Thymus (tissue), 11 donors: ENCODE measurements at regions not wholly inside any gene's neighbourhood (a gene's known extent, or its start where the extent isn't known, plus 50 kb on each side); places are given as distances from the start of the nearest gene placed in this dataset.
"Not testable (repeated sequence)": the region's sequence is repeated elsewhere in the genome, so short reads cannot be mapped to it uniquely, and the experiment has no call there.

ENCODE experiments used
- DNase-seq, 9 donors: peaks; one replicate each; pipeline ENCODE4 v3.0.0-alpha.2; 2013; ENCODE audit warnings: low spot score in 9 of 9, low read depth in 6 of 9, missing footprints in 1 of 9
- H3K27ac ChIP-seq, 2 donors: one replicate each; pipeline ENCODE4 v1.5.1; 2013; ENCODE audit warnings: control low read depth in 1 of 2, low read depth in 1 of 2, low read length in 1 of 2, mild to moderate bottlenecking in 1 of 2, moderate library complexity in 1 of 2
- H3K27me3 ChIP-seq, 2 donors: one replicate each; pipeline ENCODE4 v1.5.1; 2013; ENCODE audit warnings: low read length in 1 of 2; ENCODE audit not compliant: control insufficient read depth in 2 of 2, insufficient read depth in 1 of 2
- H3K36me3 ChIP-seq, 2 donors: one replicate each; pipeline ENCODE4 v1.5.1; 2013; ENCODE audit warnings: low read length in 1 of 2, mild to moderate bottlenecking in 1 of 2, moderate library complexity in 1 of 2; ENCODE audit not compliant: control insufficient read depth in 2 of 2, insufficient read depth in 2 of 2
- H3K4me1 ChIP-seq, 2 donors: one replicate each; pipeline ENCODE4 v1.5.1; 2013; ENCODE audit warnings: low read length in 2 of 2; ENCODE audit not compliant: control insufficient read depth in 2 of 2, insufficient read depth in 2 of 2
- H3K4me3 ChIP-seq, 2 donors: one replicate each; pipeline ENCODE4 v1.5.1; 2013; ENCODE audit warnings: low read length in 2 of 2, control low read depth in 1 of 2, mild to moderate bottlenecking in 1 of 2
- H3K9me3 ChIP-seq, 2 donors: one replicate each; pipeline ENCODE4 v1.5.1; 2013; ENCODE audit warnings: low read length in 1 of 2, mild to moderate bottlenecking in 1 of 2; ENCODE audit not compliant: control insufficient read depth in 2 of 2, insufficient read depth in 1 of 2
- WGBS: extraction: QIAGEN DNeasy Blood & Tissue Kit; methylation state at CpG from one replicate; pipeline ENCODE4 v1.1.7; 2013; 5-methylcytosine and 5-hydroxymethylcytosine counted together
- donor health status: healthy.

DNA sequence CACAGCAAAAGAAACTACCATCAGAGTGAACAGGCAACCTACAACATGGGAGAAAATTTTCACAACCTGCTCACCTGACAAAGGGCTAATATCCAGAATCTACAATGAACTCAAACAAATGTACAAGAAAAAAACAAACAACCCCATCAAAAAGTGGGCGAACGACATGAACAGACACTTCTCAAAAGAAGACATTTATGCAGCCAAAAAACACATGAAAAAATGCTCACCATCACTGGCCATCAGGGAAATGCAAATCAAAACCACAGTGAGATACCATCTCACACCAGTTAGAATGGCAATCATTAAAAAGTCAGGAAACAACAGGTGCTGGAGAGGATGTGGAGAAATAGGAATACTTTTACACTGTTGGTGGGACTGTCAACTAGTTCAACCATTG lies 207.8 kb downstream of the USP6NL start:
- whole genome bisulfite sequencing: no CpG with 5 or more reads among the region's 2 CpGs

DNA sequence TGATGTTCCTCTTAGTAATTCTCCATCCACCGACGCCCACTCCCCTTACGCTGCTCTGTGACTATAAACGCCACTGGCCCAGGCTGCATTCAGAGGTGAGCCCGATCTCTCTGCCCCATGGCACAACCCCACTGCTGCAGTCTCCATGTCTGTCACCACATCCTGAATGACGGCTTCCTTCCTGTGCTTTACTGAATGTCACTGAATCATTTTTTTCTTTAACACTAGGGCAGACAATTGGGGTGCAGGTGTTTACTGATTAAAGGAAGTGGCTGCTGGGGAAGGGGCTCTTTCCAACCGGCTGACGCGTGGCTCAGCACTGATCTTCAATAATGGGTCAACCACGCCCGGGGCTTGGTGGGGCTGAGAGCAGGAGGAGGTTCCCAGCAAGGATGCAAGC lies 208.3 kb downstream of the USP6NL start:
- H3K36me3 ChIP-seq: no peaks in the 10 kb centered on the region
- peak; percentile 63 to 94 (median 81) for DNase-seq
- H3K4me3 ChIP-seq: no peak overlapping the region
- no peaks in the 10 kb centered on the region for H3K27me3 ChIP-seq
- 4% methylated on average over 11 of the region's 11 CpGs for WGBS
- H3K27ac ChIP-seq: peak overlapping the region; percentile 92 to 97
- H3K9me3 ChIP-seq: peaks cover 0 to 25% of the 10 kb centered on the region in 2 donors
- H3K4me1 ChIP-seq: peaks cover 21 to 50% of the 10 kb centered on the region in 2 donors

More for the DNA sequence above, 207.8 kb downstream of the USP6NL start:
- Histone ChIP-seq H3K27ac (peak overlapping the region; percentile 92 to 97), H3K4me1 (peaks cover 21 to 51% of the 10 kb centered on the region in 2 donors), H3K9me3 (peaks cover 0 to 25% of the 10 kb centered on the region in 2 donors)
- not testable (repeated sequence) for H3K36me3 ChIP-seq, H3K4me3 ChIP-seq, H3K27me3 ChIP-seq, DNase-seq

DNA sequence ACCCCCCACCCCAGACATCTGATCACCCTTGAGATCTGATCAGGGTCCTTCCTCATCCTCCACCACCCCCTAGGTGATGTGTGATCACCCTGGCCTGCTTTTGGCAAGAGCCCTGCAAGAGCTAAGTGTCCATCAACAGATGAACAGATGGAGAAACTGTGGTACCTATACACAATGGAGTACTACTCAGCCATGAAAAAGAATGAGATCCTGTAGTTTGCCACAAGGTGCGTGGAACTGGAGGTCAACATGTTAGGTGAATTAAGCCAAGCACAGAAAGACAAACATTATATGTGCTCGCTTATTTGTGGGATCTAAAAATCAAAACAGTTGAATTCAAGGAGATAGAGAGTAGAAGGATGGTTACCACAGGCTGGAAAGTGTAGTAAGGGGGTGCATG lies 209.1 kb downstream of the USP6NL start:
- WGBS: over 99% methylated on average over 2 of the region's 2 CpGs
- Histone ChIP-seq H3K4me3 (no peak overlapping the region), H3K27me3 (no peaks in the 10 kb centered on the region), H3K27ac (peak overlapping the region; percentile 72 to 92), H3K9me3 (peaks cover 0 to 23% of the 10 kb centered on the region in 2 donors), H3K4me1 (peaks cover 27 to 53% of the 10 kb centered on the region in 2 donors), H3K36me3 (no peaks in the 10 kb centered on the region)
- DNase-seq: no peak

DNA sequence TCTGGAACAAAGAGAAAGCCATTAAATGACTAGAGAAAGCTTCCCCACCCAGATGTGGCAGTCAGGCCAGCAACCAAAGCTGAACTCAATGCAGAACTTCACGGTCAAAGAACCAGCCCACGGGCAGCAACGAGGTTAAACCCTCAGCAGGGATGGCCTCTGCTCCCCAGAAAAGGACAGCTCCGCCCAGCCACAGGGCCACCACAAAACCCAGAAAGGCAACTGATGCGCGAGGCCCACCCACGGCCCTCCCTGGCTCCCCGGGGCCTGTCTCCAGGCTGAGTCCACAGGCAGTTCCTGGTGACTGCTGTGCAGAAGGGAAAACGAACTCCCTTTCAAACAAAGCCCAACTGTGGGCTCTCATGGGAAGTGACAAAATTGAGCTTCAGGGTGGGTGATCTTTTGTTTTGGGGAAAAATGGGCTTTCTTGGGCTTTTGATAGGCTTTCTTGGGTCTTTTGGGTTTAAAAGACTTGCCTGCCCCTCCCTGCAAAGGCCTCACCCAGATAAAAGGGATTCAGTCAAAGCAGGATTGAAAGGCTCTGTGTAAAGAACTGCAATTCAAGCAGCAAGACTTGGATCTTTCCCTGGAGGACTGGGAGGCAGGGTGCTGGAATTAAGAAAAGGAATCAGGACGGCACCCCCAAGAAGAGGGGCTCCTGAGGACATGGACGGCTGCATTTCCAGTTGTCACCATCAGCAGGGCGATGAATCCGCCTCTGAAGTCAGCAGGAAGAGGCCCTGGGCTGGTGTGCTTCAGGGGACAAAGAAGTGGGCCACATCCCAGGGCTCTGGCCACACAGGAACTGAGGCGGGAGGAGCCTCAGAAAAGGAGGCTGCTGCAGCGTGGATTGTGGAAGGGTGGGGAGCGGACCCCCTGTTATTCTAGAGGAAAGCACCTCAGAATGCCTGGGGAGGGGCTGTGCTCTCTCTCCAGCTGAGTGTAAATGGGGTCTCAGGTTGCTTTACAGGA lies 209.9 kb downstream of the USP6NL start:
- H3K4me1 ChIP-seq: peaks cover 28 to 60% of the 10 kb centered on the region in 2 donors
- no peak overlapping the region for H3K4me3 ChIP-seq
- 27% methylated on average over 16 of the region's 16 CpGs for WGBS
- H3K27me3 ChIP-seq: no peaks in the 10 kb centered on the region
- peaks cover 0 to 15% of the 10 kb centered on the region in 2 donors for H3K9me3 ChIP-seq
- H3K27ac ChIP-seq: peak overlapping the region; percentile 72 to 92
- peak in 4 of 9 donors; percentile 26 to 67 (median 51) for DNase-seq
- H3K36me3 ChIP-seq: no peaks in the 10 kb centered on the region

DNA sequence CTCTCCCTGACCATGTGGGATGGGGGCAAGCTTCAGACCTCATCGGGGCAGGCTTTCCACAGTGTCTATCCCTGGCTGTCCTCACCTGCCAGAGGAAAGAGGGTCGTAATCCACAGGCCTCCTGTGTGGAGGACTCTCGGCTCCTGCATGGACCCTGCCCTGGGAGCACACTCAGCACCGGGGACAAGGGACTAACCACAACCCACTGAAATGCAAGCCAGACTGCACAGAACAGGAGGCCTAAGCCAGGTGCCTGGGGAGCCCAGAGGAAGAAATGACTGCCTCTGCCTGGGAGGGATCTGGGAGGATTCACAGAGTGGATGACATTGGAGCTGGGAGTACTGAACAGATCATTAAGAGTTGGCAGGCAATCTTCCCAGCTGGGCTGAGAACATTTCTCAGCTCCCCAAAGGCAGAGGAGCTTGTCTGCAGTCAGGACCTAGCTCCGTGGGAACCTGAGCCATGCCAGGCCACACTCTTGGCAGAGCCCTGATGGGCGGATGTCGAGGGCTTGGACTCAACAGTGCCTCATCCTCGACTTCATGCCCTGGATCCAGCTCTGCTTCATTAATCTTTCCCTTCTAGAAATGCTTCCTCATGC lies 213.4 kb downstream of the USP6NL start:
- peak overlapping the region in 1 of 2 donors; percentile 26 for H3K27ac ChIP-seq
- no peaks in the 10 kb centered on the region for H3K27me3 ChIP-seq
- H3K9me3 ChIP-seq: peaks cover 0 to under 1% of the 10 kb centered on the region in 2 donors
- H3K4me3 ChIP-seq: no peak overlapping the region
- WGBS: 74% methylated on average over 8 of the region's 8 CpGs
- no peaks in the 10 kb centered on the region for H3K36me3 ChIP-seq
- peaks cover 28 to 54% of the 10 kb centered on the region in 2 donors for H3K4me1 ChIP-seq
- peak in 1 of 9 donors; percentile 39 for DNase-seq

DNA sequence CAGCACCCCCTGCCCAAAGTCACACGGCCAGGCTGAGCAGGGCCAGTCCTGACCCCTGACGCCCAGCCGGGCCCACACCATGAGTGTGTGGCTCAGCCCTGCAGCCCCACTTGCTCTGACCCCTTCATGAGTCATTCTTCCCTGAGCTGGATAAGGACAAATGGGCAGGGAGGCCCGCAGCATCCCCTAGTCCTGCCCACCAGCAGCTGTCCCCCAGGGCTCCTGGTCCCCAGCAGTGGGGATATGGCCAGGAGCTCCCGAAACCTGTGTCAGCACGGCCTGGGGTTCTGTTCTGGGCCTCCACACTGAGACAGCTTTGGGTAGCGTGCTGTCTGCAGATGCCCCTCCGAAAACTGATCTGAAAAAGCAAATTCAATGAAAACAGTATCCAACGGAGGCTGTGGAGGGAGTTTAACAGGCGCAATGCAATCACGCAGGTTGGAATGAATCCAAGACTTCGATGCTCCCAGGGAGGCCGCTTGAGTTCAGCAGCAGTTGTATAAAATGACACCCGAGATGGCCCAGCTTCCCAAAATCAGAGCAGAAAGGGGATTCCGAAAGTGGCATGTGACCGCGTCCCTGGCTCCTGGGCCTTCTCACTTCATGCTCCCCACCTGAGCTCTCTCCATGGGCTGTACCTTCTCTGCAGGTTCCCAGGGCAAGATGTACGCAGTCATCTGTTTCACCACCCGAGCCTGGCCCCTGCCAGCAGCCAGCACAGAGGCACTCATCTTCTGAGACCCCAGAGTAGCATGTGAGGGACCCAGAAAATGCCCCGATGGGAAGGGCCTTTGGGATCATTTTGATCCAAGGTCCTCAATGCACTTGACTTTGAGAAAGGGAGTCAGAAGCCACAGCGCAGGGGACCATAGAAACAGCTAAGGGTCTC lies 214.1 kb downstream of the USP6NL start:
- H3K36me3 ChIP-seq: no peaks in the 10 kb centered on the region
- WGBS: 91% methylated on average over 21 of the region's 21 CpGs
- no peak for DNase-seq
- H3K9me3 ChIP-seq: no peaks in the 10 kb centered on the region
- no peaks in the 10 kb centered on the region for H3K27me3 ChIP-seq
- H3K4me1 ChIP-seq: peaks cover 24 to 48% of the 10 kb centered on the region in 2 donors
- H3K4me3 ChIP-seq: no peak overlapping the region
- peak overlapping the region in 1 of 2 donors; percentile 26 for H3K27ac ChIP-seq

DNA sequence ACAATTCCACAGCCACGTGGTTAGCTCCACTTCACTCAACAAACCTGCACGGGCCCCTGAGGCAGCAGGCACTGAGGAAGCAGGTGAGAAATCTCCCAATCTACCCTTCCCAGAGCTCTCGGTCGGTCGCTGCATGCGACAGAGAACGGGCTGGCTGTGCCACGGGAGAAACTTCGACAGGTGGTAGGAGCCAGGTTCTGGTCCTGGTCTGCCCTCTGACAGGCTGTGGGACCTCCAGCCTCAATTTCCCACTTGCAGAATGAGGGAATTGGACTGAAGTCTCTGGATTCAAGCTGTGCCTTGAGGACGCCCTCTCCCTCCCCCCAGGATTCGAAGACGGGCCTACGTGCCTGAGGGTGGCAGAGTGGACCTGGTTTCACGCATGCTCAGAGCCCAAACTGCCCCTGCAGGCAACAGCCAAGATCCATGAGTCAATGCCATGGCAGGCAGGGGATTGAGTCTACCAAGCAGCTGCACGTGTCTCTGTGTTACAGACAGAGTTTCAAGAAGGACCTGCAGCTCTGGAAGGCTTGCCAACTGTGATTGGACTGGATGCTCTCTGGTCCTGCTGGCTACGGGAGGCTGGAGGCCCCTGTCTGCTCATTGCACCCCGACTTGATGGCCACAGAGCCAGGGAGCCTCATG lies 215.0 kb downstream of the USP6NL start:
- WGBS: 86% methylated on average over 17 of the region's 17 CpGs
- no peaks in the 10 kb centered on the region for H3K27me3 ChIP-seq
- no peaks in the 10 kb centered on the region for H3K36me3 ChIP-seq
- H3K4me1 ChIP-seq: peaks cover 15 to 39% of the 10 kb centered on the region in 2 donors
- H3K27ac ChIP-seq: no peak overlapping the region
- DNase-seq: no peak
- no peaks in the 10 kb centered on the region for H3K9me3 ChIP-seq
- no peak overlapping the region for H3K4me3 ChIP-seq

DNA sequence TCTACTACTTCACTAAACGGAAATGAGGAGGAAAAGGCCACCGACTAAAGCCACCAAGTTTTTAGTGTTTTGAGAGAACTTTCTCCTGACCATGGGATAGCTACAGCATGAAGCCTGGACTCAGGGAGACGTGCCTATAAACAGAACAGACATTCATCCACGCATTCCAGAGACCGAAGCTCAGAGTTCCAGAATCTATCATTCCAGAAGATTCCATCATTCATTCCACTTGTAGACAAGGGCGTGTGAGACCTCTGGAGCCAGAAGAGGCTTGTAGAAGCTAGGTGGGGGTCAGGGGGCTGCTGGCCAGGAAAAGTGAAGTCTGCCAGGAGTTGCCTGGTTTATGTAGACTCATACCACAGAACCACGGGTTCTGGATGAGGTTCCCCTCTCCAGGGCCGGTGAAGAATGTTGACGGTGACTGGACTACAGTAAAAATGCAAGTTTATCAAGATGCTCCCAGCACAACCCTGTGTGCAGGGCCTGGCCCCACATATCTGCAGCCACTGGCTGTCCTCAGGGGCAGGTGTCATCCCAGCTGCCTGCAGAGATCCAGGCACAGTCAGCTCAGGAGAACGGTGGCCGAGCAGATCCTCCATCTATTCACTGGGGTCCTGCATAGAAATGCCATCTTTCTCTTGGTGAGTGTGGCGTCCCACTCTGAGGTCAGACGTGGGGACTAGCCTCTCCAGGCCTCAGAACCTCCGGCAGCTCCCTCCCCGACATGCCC lies 215.7 kb downstream of the USP6NL start:
- no peak for DNase-seq
- peaks cover 12 to 32% of the 10 kb centered on the region in 2 donors for H3K4me1 ChIP-seq
- H3K27me3 ChIP-seq: no peaks in the 10 kb centered on the region
- H3K27ac ChIP-seq: no peak overlapping the region
- 95% methylated on average over 15 of the region's 15 CpGs for WGBS
- H3K4me3 ChIP-seq: no peak overlapping the region
- H3K9me3 ChIP-seq: no peaks in the 10 kb centered on the region
- no peaks in the 10 kb centered on the region for H3K36me3 ChIP-seq
